ENCODE measurements at regions not wholly inside any gene's neighbourhood (a gene's known extent, or its start where the extent isn't known, plus 50 kb on each side); places are given as distances from the start of the nearest gene placed in this dataset.

- H3K4me3 ChIP-seq: no peak overlapping the region
- intact Hi-C loops (cut with DNase I): no loop called here
- peaks cover 0 to 16% (median 0%) of the 10 kb centered on the region in 9 donors for H3K27me3 ChIP-seq
- TF ChIP-seq CTCF (IDR thresholded peaks at IDR 0.05) (no peak), POLR2A (IDR thresholded peaks at IDR 0.05) (no peak)
- no peaks in the 10 kb centered on the region for H3K4me1 ChIP-seq
- 70 to 84% (median 73%) methylated on average over 9 of the region's 9 CpGs for WGBS, 4 donors
- ATAC-seq (no peak), DNase-seq (no peak)
- no peaks in the 10 kb centered on the region for H3K36me3 ChIP-seq
- no peak overlapping the region for H3K27ac ChIP-seq
- no peaks in the 10 kb centered on the region for H3K9me3 ChIP-seq
Observed at GRCh38 chr2:72007402-72007801, 140.3 kb downstream of the CYP26B1 start.

GRCh38 chr2:72006188-72006736 lies 141.4 kb downstream of the CYP26B1 start:
- WGBS, 4 donors: 85 to 93% (median 86%) methylated on average over 8 of the region's 8 CpGs
- Histone ChIP-seq H3K9me3 (no peaks in the 10 kb centered on the region), H3K4me3 (no peak overlapping the region), H3K4me1 (no peaks in the 10 kb centered on the region), H3K27me3 (peaks cover 0 to 14% (median 0%) of the 10 kb centered on the region in 9 donors), H3K27ac (no peak overlapping the region), H3K36me3 (no peaks in the 10 kb centered on the region)
- no peak for DNase-seq
- intact Hi-C loops (cut with DNase I): no loop called here
- no peak for ATAC-seq
- TF ChIP-seq POLR2A (IDR thresholded peaks at IDR 0.05): no peak
- TF ChIP-seq CTCF (IDR thresholded peaks at IDR 0.05): no peak

- Histone ChIP-seq H3K4me1 (no peaks in the 10 kb centered on the region), H3K27me3 (peaks cover 0 to 2% (median 0%) of the 10 kb centered on the region in 9 donors), H3K9me3 (no peaks in the 10 kb centered on the region), H3K36me3 (no peaks in the 10 kb centered on the region), H3K4me3 (no peak overlapping the region), H3K27ac (no peak overlapping the region)
- 85 to 96% (median 88%) methylated on average over 6 of the region's 6 CpGs for WGBS, 4 donors
- DNase-seq: no peak
- no peak for TF ChIP-seq POLR2A (IDR thresholded peaks at IDR 0.05)
- TF ChIP-seq CTCF (IDR thresholded peaks at IDR 0.05): no peak
- ATAC-seq: no peak
- intact Hi-C loops (cut with DNase I): no loop called here
Observed at GRCh38 chr2:72004976-72005375, 142.7 kb downstream of the CYP26B1 start.

- H3K36me3 ChIP-seq: no peaks in the 10 kb centered on the region
- H3K4me1 ChIP-seq: no peaks in the 10 kb centered on the region
- ATAC-seq (no peak), DNase-seq (no peak)
- H3K9me3 ChIP-seq: no peaks in the 10 kb centered on the region
- no peaks in the 10 kb centered on the region for H3K27me3 ChIP-seq
- intact Hi-C loops (cut with DNase I): no loop called here
- H3K27ac ChIP-seq: no peak overlapping the region
- TF ChIP-seq CTCF (IDR thresholded peaks at IDR 0.05) (no peak), POLR2A (IDR thresholded peaks at IDR 0.05) (no peak)
- no peak overlapping the region for H3K4me3 ChIP-seq
- WGBS, 4 donors: 82 to 84% (median 84%) methylated on average over 7 of the region's 7 CpGs
Observed at GRCh38 chr2:72004201-72004915, 143.3 kb downstream of the CYP26B1 start.

Measured in heart left ventricle (tissue), 16 donors.